ENCODE measurements at regions not wholly inside any gene's neighbourhood (a gene's known extent, or its start where the extent isn't known, plus 50 kb on each side); places are given as distances from the start of the nearest gene placed in this dataset.

DNA sequence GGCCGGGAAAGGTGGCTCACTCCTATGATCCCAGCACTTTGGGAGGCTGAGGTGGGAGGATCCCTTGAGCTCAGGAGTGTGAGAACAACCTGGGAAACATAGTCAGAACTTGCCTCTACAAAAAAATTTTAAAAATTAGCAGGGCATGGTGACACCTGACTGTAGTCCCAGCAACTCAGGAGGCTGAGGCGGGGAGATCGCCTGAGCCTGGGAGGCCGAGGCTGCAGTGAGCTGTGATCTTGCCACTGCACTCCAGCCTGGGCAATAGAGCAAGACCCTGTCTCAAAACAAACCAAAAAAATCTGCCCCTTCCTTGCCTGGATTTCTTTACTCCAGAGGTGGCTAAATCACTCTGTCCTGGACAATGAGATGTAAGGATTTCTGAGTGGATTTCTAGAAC lies 197.7 kb downstream of the NRP2 start:
- 88 to 91% methylated on average over 4 of the region's 4 CpGs for WGBS, 2 donors
- no peak for TF ChIP-seq POLR2A (IDR thresholded peaks at IDR 0.05)
- TF ChIP-seq, protein P1, sequence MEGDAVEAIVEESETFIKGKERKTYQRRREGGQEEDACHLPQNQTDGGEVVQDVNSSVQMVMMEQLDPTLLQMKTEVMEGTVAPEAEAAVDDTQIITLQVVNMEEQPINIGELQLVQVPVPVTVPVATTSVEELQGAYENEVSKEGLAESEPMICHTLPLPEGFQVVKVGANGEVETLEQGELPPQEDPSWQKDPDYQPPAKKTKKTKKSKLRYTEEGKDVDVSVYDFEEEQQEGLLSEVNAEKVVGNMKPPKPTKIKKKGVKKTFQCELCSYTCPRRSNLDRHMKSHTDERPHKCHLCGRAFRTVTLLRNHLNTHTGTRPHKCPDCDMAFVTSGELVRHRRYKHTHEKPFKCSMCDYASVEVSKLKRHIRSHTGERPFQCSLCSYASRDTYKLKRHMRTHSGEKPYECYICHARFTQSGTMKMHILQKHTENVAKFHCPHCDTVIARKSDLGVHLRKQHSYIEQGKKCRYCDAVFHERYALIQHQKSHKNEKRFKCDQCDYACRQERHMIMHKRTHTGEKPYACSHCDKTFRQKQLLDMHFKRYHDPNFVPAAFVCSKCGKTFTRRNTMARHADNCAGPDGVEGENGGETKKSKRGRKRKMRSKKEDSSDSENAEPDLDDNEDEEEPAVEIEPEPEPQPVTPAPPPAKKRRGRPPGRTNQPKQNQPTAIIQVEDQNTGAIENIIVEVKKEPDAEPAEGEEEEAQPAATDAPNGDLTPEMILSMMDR (IDR thresholded peaks at IDR 0.05), result no peak
- DNase-seq (ENCODE audit: low spot score in 2 of 2), result no peak
- intact Hi-C loops (cut with DNase I; ENCODE audit: low total_unique reads), result loop anchor here (10.0 kb wide), 1 partner anchor 115 kb away; no protein-coding TSS in a partner anchor
- H3K4me3 ChIP-seq (ENCODE audit: low read depth, poor library complexity, severe bottlenecking), result no peak overlapping the region

DNA sequence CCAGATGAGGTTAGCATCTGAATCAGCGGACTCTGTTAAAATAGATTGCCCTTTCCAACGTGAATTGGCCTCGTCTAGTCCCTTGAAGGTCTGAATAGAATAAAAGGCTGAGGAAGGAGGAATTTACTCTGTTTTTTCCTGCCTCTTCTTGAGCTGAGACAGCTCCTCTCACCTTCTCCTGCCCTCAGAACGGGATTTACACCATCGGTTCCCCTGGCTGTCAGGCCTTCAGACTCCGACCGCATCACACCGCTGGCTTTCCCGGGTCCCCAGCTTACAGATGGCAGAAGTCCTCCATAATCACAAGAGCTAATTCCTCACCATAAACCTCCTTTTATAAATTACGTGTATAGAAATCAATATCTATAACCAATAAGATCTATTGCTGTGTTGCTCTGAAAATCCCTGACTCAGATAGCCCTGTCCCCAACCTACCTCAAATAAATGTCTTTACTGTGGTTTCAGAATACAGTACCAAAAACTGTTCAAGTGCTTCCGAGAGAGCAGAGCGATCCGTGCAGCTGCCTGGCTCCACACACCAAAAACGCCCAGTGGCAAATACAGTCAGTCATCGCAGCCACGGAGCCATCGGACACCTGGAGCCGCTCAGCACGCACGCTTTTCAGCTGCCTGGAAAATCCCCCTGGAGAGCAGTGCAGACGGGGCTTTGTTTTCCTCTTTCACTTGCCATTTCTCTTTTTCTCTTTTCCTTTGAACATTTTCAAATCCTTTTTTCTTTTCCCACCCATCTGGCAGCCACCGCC lies 196.9 kb downstream of the NRP2 start:
- 56 to 64% methylated on average over 22 of the region's 22 CpGs for WGBS, 2 donors
- no peak for DNase-seq (ENCODE audit: low spot score in 2 of 2)
- no peak for TF ChIP-seq POLR2A (IDR thresholded peaks at IDR 0.05)
- TF ChIP-seq, protein P1 (IDR thresholded peaks at IDR 0.05), result no peak
- H3K4me3 ChIP-seq (ENCODE audit: low read depth, poor library complexity, severe bottlenecking), result no peak overlapping the region
- intact Hi-C loops (cut with DNase I; ENCODE audit: low total_unique reads), result no loop called here

DNA sequence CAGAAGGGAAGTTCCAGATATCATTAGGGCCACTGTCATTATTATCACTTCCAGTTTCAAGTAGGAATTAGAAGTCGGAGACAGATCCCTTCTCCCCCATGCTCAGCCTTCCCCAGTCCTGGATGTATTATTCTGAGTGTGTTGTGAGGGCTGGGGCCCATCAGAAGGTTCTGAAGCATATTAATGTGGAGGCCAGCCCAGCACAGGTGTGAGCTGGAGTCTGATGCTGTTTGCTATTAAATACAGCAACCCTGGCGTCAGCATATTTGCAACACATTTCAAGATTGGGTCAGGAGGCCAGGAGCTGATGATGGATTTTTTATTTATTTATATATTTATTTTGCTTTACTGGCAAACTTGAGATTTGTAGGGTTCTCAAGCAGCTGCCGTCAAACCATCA lies 195.2 kb downstream of the NRP2 start:
- TF ChIP-seq, protein P1 (IDR thresholded peaks at IDR 0.05), result no peak
- no peak for TF ChIP-seq POLR2A (IDR thresholded peaks at IDR 0.05)
- 90 to 93% methylated on average over 3 of the region's 3 CpGs for WGBS, 2 donors
- peak in 1 of 2 donors; percentile 57 for DNase-seq (ENCODE audit: low spot score in 2 of 2)
- no peak overlapping the region for H3K4me3 ChIP-seq (ENCODE audit: low read depth, poor library complexity, severe bottlenecking)
- intact Hi-C loops (cut with DNase I; ENCODE audit: low total_unique reads), result no loop called here

DNA sequence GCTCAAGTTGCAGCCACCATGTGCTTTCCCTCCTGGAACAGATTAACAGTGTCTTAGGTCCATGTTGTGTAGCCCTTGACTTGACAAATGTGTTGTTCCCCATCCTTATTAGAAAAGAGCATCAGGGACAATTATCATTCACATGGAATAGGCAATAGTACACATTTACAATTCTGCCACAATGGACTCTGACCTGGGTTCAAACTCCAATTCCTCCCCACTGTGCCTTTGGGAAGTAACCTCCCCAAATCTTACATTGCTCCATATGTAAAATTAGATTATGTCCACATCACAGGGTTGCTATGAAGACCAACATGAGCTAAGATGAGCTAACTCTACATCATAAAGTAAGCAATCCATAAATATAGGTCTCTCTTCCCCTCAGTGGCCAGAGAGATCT lies 193.8 kb downstream of the NRP2 start:
- no peak overlapping the region for H3K4me3 ChIP-seq (ENCODE audit: low read depth, poor library complexity, severe bottlenecking)
- intact Hi-C loops (cut with DNase I; ENCODE audit: low total_unique reads), result no loop called here
- TF ChIP-seq POLR2A (IDR thresholded peaks at IDR 0.05), result no peak
- TF ChIP-seq, protein P1 (IDR thresholded peaks at IDR 0.05), result no peak
- no peak for DNase-seq (ENCODE audit: low spot score in 2 of 2)

DNA sequence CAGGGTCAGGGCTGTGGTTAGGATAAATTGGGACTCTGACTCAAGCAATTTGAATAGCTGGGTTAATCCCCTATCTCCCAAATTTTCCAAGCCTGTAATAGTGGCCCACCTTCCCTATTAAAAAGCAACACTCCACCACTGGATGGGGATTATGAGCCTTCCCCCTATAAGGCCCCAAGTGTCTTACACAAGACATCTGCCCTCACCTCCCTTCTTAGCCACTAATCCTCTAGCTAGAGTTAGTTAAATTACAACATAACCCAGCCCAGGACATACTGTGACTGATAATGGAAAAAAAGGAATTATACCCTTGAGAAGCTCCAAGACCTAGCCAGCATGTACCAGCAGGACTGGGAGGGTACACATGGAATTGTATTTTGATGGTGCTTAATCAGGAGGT lies 190.4 kb downstream of the NRP2 start:
- no peak overlapping the region for H3K4me3 ChIP-seq (ENCODE audit: low read depth, poor library complexity, severe bottlenecking)
- intact Hi-C loops (cut with DNase I; ENCODE audit: low total_unique reads), result no loop called here
- DNase-seq (ENCODE audit: low spot score in 2 of 2), result no peak
- no peak for TF ChIP-seq POLR2A (IDR thresholded peaks at IDR 0.05)
- TF ChIP-seq, protein P1 (IDR thresholded peaks at IDR 0.05), result no peak

DNA sequence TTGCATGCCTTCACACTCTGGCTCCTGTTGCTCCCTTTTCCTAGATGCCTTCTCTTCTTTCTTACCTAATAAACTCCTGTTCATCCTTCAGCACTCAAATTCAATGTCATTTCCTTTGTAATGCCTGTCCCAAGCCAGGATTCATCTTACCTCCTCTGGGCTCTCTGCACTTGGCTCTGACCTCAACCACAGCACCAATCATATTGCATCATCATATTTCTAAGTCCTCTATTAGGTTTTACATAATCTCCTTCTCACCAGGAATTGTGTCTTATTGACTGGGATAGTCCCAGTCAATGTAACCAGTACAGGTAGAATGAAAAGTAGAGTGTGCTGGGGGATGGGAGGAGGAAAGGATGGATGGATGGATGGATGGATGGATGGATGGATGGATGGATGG lies 187.1 kb downstream of the NRP2 start:
- no peak for DNase-seq (ENCODE audit: low spot score in 2 of 2)
- TF ChIP-seq, protein P1 (IDR thresholded peaks at IDR 0.05), result no peak
- intact Hi-C loops (cut with DNase I; ENCODE audit: low total_unique reads), result no loop called here
- H3K4me3 ChIP-seq (ENCODE audit: low read depth, poor library complexity, severe bottlenecking), result no peak overlapping the region

All from lower leg skin (tissue), 4 donors.